GM19025 (cell line): ENCODE measurements at regions not wholly inside any gene's neighbourhood (a gene's known extent, or its start where the extent isn't known, plus 50 kb on each side); places are given as distances from the start of the nearest gene placed in this dataset.

ENCODE experiments used
- ATAC-seq: cut with Tn5 transposase; IDR thresholded peaks from one replicate; pipeline ENCODE4 v1.9.1; 2021; ENCODE audit warnings: mild to moderate bottlenecking, low read depth, moderate library complexity; ENCODE audit not compliant: unreplicated experiment

- ATAC-seq, result no peak
Observed at GRCh38 chr4:141571793-141572192, 64.6 kb upstream of the IL15 start.

GRCh38 chr4:141573678-141574077 is 62.7 kb upstream of the IL15 start:
- no peak for ATAC-seq

GRCh38 chr4:141575884-141576283 is 60.5 kb upstream of the IL15 start:
- ATAC-seq, result no peak

- ATAC-seq, result no peak
Observed at GRCh38 chr4:141576585-141577110, 59.7 kb upstream of the IL15 start.

GRCh38 chr4:141578451-141578850 is 57.9 kb upstream of the IL15 start:
- ATAC-seq, result no peak

- no peak for ATAC-seq
Observed at GRCh38 chr4:141580523-141580922, 55.9 kb upstream of the IL15 start.
